ENCODE measurements at regions not wholly inside any gene's neighbourhood (a gene's known extent, or its start where the extent isn't known, plus 50 kb on each side); places are given as distances from the start of the nearest gene placed in this dataset.

GRCh38 chrX:42220666-42221065 is 297.3 kb upstream of the CASK start:
- H3K27ac ChIP-seq (ENCODE audit: low read depth, low read length, poor library complexity, severe bottlenecking), result no peak overlapping the region
- H3K79me2 ChIP-seq (ENCODE audit: insufficient read depth, low read length), result no peaks in the 10 kb centered on the region
- no peaks in the 10 kb centered on the region for H3K4me1 ChIP-seq (ENCODE audit: insufficient read depth, low read length, severe bottlenecking)
- H3K4me2 ChIP-seq (ENCODE audit: low read length), result no peak overlapping the region
- H2AFZ ChIP-seq (ENCODE audit: low read length), result no peak overlapping the region
- H3K4me3 ChIP-seq (ENCODE audit: low read depth, low read length, poor library complexity, severe bottlenecking), result no peak overlapping the region
- H3K36me3 ChIP-seq (ENCODE audit: insufficient read depth, low read length), result no peaks in the 10 kb centered on the region
- no peaks in the 10 kb centered on the region for H3K9me2 ChIP-seq (ENCODE audit: low read depth, low read length)
- H4K20me1 ChIP-seq (ENCODE audit: insufficient read depth, low read length), result no peaks in the 10 kb centered on the region
- no peaks in the 10 kb centered on the region for H3F3A ChIP-seq (ENCODE audit: insufficient read depth, low read length)
- TF ChIP-seq EZH2 (IDR thresholded peaks at IDR 0.05; ENCODE audit: borderline replicate concordance, low read length), result no peak
- no peak overlapping the region for H3K9ac ChIP-seq (ENCODE audit: low read length)
- H3K27me3 ChIP-seq (ENCODE audit: insufficient read depth, low read length), result no peaks in the 10 kb centered on the region
- H3K9me3 ChIP-seq (ENCODE audit: low read length), result no peaks in the 10 kb centered on the region

DNA sequence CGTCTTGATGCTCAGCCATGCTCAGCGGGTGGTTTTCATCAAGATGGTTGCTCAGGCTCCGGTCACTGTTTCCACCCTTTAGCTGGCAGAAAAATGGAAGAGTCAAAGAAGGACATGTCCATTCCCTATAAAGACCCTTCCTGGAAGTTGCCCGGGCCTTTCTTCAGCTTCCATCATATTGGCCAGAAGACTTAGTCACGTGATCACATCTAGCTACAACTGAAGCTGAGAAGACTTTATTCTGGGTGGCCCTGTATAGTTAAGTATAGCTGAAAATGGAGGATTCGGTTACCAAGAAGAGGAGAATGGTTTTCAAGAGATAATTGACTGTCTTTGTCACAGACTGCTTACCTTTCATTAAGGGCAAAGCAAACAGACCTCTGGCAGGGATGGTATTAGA is 296.7 kb upstream of the CASK start:
- H3K9me2 ChIP-seq (ENCODE audit: low read depth, low read length), result no peaks in the 10 kb centered on the region
- no peak overlapping the region for H3K4me2 ChIP-seq (ENCODE audit: low read length)
- H3K4me3 ChIP-seq (ENCODE audit: low read depth, low read length, poor library complexity, severe bottlenecking), result no peak overlapping the region
- no peaks in the 10 kb centered on the region for H3K9me3 ChIP-seq (ENCODE audit: low read length)
- H3K36me3 ChIP-seq (ENCODE audit: insufficient read depth, low read length), result no peaks in the 10 kb centered on the region
- no peaks in the 10 kb centered on the region for H3K79me2 ChIP-seq (ENCODE audit: insufficient read depth, low read length)
- H3K27me3 ChIP-seq (ENCODE audit: insufficient read depth, low read length), result no peaks in the 10 kb centered on the region
- no peak overlapping the region for H2AFZ ChIP-seq (ENCODE audit: low read length)
- H3F3A ChIP-seq (ENCODE audit: insufficient read depth, low read length), result no peaks in the 10 kb centered on the region
- H3K27ac ChIP-seq (ENCODE audit: low read depth, low read length, poor library complexity, severe bottlenecking), result no peak overlapping the region
- H3K4me1 ChIP-seq (ENCODE audit: insufficient read depth, low read length, severe bottlenecking), result no peaks in the 10 kb centered on the region
- TF ChIP-seq, protein P1, sequence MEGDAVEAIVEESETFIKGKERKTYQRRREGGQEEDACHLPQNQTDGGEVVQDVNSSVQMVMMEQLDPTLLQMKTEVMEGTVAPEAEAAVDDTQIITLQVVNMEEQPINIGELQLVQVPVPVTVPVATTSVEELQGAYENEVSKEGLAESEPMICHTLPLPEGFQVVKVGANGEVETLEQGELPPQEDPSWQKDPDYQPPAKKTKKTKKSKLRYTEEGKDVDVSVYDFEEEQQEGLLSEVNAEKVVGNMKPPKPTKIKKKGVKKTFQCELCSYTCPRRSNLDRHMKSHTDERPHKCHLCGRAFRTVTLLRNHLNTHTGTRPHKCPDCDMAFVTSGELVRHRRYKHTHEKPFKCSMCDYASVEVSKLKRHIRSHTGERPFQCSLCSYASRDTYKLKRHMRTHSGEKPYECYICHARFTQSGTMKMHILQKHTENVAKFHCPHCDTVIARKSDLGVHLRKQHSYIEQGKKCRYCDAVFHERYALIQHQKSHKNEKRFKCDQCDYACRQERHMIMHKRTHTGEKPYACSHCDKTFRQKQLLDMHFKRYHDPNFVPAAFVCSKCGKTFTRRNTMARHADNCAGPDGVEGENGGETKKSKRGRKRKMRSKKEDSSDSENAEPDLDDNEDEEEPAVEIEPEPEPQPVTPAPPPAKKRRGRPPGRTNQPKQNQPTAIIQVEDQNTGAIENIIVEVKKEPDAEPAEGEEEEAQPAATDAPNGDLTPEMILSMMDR (IDR thresholded peaks at IDR 0.05; ENCODE audit: low read length), result no peak
- TF ChIP-seq EZH2 (IDR thresholded peaks at IDR 0.05; ENCODE audit: borderline replicate concordance, low read length), result no peak
- no peaks in the 10 kb centered on the region for H4K20me1 ChIP-seq (ENCODE audit: insufficient read depth, low read length)
- no peak overlapping the region for H3K9ac ChIP-seq (ENCODE audit: low read length)

- H3K27me3 ChIP-seq (ENCODE audit: insufficient read depth, low read length), result no peaks in the 10 kb centered on the region
- H2AFZ ChIP-seq (ENCODE audit: low read length), result no peak overlapping the region
- H3K27ac ChIP-seq (ENCODE audit: low read depth, low read length, poor library complexity, severe bottlenecking), result no peak overlapping the region
- H3K4me1 ChIP-seq (ENCODE audit: insufficient read depth, low read length, severe bottlenecking), result no peaks in the 10 kb centered on the region
- no peaks in the 10 kb centered on the region for H3K9me3 ChIP-seq (ENCODE audit: low read length)
- no peaks in the 10 kb centered on the region for H4K20me1 ChIP-seq (ENCODE audit: insufficient read depth, low read length)
- no peak overlapping the region for H3K4me3 ChIP-seq (ENCODE audit: low read depth, low read length, poor library complexity, severe bottlenecking)
- no peak overlapping the region for H3K4me2 ChIP-seq (ENCODE audit: low read length)
- no peaks in the 10 kb centered on the region for H3F3A ChIP-seq (ENCODE audit: insufficient read depth, low read length)
- H3K9me2 ChIP-seq (ENCODE audit: low read depth, low read length), result no peaks in the 10 kb centered on the region
- H3K79me2 ChIP-seq (ENCODE audit: insufficient read depth, low read length), result no peaks in the 10 kb centered on the region
- no peak overlapping the region for H3K9ac ChIP-seq (ENCODE audit: low read length)
- no peaks in the 10 kb centered on the region for H3K36me3 ChIP-seq (ENCODE audit: insufficient read depth, low read length)
- TF ChIP-seq EZH2 (IDR thresholded peaks at IDR 0.05; ENCODE audit: borderline replicate concordance, low read length), result no peak
- TF ChIP-seq, protein P1 (IDR thresholded peaks at IDR 0.05; ENCODE audit: low read length), result no peak
Measured at GRCh38 chrX:42219231-42219630, 295.9 kb upstream of the CASK start.

GRCh38 chrX:42195506-42195905 is 272.2 kb upstream of the CASK start:
- no peak overlapping the region for H3K9ac ChIP-seq (ENCODE audit: low read length)
- H3F3A ChIP-seq (ENCODE audit: insufficient read depth, low read length), result no peaks in the 10 kb centered on the region
- H4K20me1 ChIP-seq (ENCODE audit: insufficient read depth, low read length), result no peaks in the 10 kb centered on the region
- TF ChIP-seq, protein P1 (IDR thresholded peaks at IDR 0.05; ENCODE audit: low read length), result no peak
- TF ChIP-seq EZH2 (IDR thresholded peaks at IDR 0.05; ENCODE audit: borderline replicate concordance, low read length), result no peak
- H3K4me3 ChIP-seq (ENCODE audit: low read depth, low read length, poor library complexity, severe bottlenecking), result no peak overlapping the region
- no peaks in the 10 kb centered on the region for H3K9me3 ChIP-seq (ENCODE audit: low read length)
- H3K27ac ChIP-seq (ENCODE audit: low read depth, low read length, poor library complexity, severe bottlenecking), result no peak overlapping the region
- no peak overlapping the region for H3K4me2 ChIP-seq (ENCODE audit: low read length)
- H3K36me3 ChIP-seq (ENCODE audit: insufficient read depth, low read length), result no peaks in the 10 kb centered on the region
- no peaks in the 10 kb centered on the region for H3K79me2 ChIP-seq (ENCODE audit: insufficient read depth, low read length)
- H3K9me2 ChIP-seq (ENCODE audit: low read depth, low read length), result no peaks in the 10 kb centered on the region
- H3K27me3 ChIP-seq (ENCODE audit: insufficient read depth, low read length), result no peaks in the 10 kb centered on the region
- H2AFZ ChIP-seq (ENCODE audit: low read length), result no peak overlapping the region
- H3K4me1 ChIP-seq (ENCODE audit: insufficient read depth, low read length, severe bottlenecking), result no peaks in the 10 kb centered on the region

Measured in OCI-LY1 (cell line).